GM12891 (cell line): ENCODE measurements at regions not wholly inside any gene's neighbourhood (a gene's known extent, or its start where the extent isn't known, plus 50 kb on each side); places are given as distances from the start of the nearest gene placed in this dataset.

Experiments used
- DNase-seq: peaks from one replicate; pipeline ENCODE4 v3.0.0; 2011; ENCODE audit warnings: low spot score; ENCODE audit not compliant: insufficient read length
- FAIRE-seq: peaks from 2 replicates; lab custom pipeline; 2011; peaks lifted over from hg19 to GRCh38; lab: Jason Lieb, UNC
- PAX5 ChIP-seq: IDR thresholded peaks from 2 replicates; pipeline ENCODE4 v1.6.1; 2011; ENCODE audit warnings: low read length, moderate library complexity, mild to moderate bottlenecking; ENCODE audit not compliant: insufficient read depth, severe bottlenecking
- POLR2A ChIP-seq: IDR thresholded peaks from 2 replicates; pipeline ENCODE4 v1.6.1; 2011; ENCODE audit warnings: low read depth, low read length, control low read depth
- POLR2AphosphoS5 ChIP-seq: IDR thresholded peaks from 2 replicates; pipeline ENCODE4 v1.6.1; 2011; ENCODE audit warnings: low read depth, low read length, control low read depth
- POU2F2 ChIP-seq: IDR thresholded peaks from 2 replicates; pipeline ENCODE4 v1.6.1; 2011; ENCODE audit warnings: low read depth, mild to moderate bottlenecking, control low read depth, low read length, moderate library complexity
- SPI1 ChIP-seq: IDR thresholded peaks from 2 replicates; pipeline ENCODE4 v1.6.1; 2011; ENCODE audit warnings: low read depth, low read length, control low read depth
- TAF1 ChIP-seq: IDR thresholded peaks from 2 replicates; pipeline ENCODE4 v1.6.1; 2011; ENCODE audit warnings: low read depth, low read length, control low read depth

DNA sequence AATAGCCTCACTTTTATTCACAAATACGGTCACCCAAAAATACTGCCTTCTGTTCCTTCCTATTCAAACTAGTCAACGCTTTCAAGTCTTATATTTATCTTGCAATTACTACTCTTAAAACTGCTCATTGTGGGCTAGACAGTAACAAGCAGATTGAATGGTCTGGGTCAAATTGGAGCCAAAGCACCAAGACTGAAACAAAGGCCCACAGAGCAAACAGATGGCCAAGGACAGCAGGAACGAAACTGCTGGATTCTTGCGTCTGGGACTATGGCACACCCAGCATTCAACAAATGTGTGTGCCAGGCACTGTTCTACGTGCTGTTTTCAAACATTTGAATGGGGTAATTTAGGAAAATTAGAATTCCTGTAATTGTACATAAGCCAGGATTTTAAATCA is 250.1 kb upstream of the PSMD7 start:
- no peak for TF ChIP-seq POLR2A
- no peak for TF ChIP-seq POU2F2
- TF ChIP-seq SPI1, result no peak
- TF ChIP-seq PAX5, result no peak
- FAIRE-seq (no peak), DNase-seq (no peak)

DNA sequence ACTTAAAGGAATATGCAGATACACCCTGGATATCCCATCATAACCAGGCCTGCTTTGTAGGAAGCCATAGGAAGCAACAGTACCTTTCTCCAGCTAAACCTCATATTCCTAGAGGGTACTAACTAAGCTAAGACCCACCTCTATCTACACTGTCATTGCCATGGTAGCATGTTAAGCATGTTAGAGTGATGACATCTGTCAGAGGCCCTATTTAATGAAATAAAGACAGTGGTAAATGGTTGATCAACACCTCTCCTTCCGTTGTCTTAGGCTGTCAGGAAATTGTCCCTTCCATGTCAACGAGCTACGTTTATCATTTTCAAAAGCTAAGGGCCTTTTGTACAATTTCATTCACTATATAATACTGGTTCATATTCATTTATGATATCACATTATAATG is 251.1 kb upstream of the PSMD7 start:
- TF ChIP-seq SPI1 (no peak), POU2F2 (no peak), POLR2AphosphoS5 (no peak), PAX5 (no peak), TAF1 (no peak), POLR2A (no peak)
- FAIRE-seq (no peak), DNase-seq (no peak)

DNA sequence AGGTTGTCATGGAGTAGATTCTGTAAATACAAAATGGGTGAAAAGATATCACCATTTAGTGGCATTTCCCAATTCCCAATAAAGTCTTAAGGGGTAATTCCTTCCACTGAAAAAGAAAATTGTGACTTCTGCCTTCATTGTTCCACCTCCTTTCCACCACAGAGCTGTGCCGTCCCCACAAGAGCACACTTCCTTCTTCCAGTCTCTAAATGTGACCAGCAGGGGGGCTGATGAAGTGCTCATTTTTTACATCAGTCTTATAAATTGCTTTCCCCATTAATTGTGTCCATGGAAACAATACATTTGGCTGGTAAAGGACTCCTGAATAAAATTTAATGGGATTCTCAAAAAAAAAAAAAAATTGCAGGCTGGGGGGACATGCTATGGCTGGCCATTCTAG is 260.8 kb upstream of the PSMD7 start:
- DNase-seq (peak; percentile 6), FAIRE-seq (no peak)
- no peak for TF ChIP-seq TAF1
- no peak for TF ChIP-seq POLR2A
- TF ChIP-seq POLR2AphosphoS5, result no peak
- peak; percentile 56 for TF ChIP-seq SPI1
- no peak for TF ChIP-seq PAX5
- no peak for TF ChIP-seq POU2F2

DNA sequence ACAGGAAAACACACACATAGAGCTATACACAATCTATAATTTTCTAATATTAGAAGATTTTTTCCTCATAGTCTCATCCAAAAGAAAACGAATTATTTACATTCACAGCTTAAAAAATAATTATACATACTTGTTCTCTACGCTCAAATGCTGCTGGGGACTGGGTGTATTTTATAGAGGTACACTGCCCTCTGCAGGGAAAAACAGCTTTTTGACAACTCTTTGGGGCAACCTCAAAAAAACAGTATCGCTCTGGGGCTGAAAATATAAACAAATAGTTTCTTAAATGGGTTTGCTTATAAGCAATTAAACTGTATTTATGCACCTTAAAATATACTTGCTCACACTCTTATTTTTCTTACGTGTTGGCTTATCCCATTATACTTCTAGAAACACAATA is 261.8 kb upstream of the PSMD7 start:
- DNase-seq, result no peak
- FAIRE-seq, result no peak
- no peak for TF ChIP-seq POLR2A
- no peak for TF ChIP-seq SPI1
- no peak for TF ChIP-seq POU2F2
- TF ChIP-seq POLR2AphosphoS5, result no peak
- no peak for TF ChIP-seq PAX5
- no peak for TF ChIP-seq TAF1

DNA sequence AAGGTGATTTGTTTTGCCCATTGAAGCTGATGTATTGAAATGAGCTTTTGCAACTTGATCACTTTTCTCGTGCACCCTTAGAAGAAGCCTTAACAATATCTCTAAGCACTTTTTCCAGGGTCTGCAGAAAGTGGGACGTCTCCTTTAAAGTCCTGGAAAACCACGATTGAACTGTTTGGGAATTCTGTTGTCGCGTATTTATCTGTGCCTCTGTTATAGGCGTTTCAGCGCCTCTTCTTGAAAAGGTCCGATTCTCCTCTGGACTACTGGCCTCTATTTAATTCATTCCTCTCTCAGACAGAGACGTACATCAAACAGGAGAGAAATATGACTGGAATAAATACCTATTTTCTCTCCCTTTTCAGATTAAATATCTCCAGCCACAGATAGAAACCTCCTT is 262.4 kb upstream of the PSMD7 start:
- no peak for DNase-seq
- no peak for FAIRE-seq
- no peak for TF ChIP-seq TAF1
- TF ChIP-seq POLR2A, result no peak
- no peak for TF ChIP-seq POU2F2
- no peak for TF ChIP-seq PAX5
- TF ChIP-seq POLR2AphosphoS5, result no peak
- no peak for TF ChIP-seq SPI1

DNA sequence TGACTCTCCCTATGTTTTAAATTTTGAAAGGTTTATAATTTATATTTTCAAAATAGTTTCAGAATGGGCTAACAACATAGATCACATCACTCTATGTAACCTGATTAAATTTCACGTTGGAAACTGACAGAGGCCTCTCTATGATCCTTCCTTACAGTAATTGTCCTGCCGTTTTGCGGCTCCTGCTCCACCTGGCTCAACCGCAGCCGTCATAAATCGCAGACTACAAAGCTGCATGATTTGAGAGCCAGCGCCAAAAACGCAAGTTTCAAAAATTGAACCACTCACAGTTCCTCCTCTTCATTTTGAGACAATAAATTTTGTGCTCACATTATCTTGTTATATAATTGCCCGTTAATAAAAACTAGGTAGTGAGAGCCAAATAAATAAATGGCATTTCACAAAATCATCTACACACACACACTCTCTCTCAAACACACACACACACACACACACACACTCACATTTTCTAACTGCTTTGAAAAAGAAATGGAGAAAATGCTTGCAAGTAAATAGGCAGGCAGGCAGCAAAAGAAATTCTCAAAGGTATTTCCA is 263.1 kb upstream of the PSMD7 start:
- DNase-seq (no peak), FAIRE-seq (no peak)
- TF ChIP-seq POU2F2 (no peak), SPI1 (no peak), POLR2AphosphoS5 (no peak), PAX5 (no peak), POLR2A (no peak)

DNA sequence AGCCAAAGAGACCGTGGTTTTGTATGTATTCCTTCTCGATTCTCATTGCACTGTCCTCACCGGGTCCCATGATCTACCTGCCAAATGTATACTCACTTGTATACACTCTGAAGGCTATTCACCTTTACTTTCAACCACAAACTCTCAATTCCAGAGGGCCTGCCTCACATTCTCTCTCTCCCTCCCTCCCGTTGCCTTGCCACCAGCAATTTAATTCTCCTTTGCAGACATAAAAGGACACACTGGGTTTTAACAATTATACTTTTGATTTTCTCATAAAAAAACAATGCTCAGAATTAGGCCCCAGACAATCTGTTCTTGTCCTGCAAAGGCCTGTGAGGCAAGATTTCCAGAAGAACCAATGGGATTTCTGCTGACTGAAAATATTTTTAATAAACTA is 265.1 kb upstream of the PSMD7 start:
- DNase-seq, result no peak
- no peak for TF ChIP-seq TAF1
- TF ChIP-seq SPI1, result no peak
- TF ChIP-seq POU2F2, result no peak
- TF ChIP-seq POLR2A, result no peak
- TF ChIP-seq POLR2AphosphoS5, result no peak
- TF ChIP-seq PAX5, result no peak
- FAIRE-seq, result no peak

DNA sequence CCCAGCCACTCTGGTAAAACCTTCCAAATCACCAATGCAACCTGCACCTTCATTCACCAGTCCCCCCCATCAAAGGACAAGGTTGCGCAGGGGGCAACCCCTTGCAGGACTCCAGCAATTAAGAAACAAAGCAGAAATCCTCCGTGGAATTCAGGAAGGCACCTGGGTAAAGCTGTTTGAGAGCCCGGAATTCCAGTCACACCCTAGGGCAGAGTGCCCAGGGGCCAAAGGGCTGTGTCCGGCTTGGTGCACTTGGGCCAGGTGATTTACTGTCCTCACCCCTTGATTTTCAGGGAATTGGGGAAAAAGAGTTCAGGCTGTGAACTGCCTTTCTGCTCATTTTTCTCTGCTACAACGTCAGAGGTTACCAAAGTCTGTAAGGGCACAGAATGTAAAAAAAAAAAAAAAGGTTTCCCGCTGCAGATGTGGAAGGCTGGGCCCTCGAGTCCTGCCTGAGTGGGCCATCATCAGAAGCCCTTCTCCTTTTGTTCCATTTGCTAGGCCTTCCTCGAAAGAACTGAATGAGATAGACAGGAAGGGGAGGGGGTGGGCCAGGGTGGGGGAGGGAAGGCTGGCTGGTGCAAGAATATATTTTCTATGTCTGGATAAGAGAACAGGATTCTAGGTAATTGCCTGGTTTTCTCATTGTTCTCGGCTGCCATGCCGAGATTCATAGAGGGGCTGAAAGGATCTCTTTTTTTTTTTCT is 266.5 kb upstream of the PSMD7 start:
- no peak for FAIRE-seq
- TF ChIP-seq PAX5 (no peak), TAF1 (no peak), SPI1 (no peak), POLR2A (no peak), POU2F2 (no peak)
- no peak for DNase-seq

DNA sequence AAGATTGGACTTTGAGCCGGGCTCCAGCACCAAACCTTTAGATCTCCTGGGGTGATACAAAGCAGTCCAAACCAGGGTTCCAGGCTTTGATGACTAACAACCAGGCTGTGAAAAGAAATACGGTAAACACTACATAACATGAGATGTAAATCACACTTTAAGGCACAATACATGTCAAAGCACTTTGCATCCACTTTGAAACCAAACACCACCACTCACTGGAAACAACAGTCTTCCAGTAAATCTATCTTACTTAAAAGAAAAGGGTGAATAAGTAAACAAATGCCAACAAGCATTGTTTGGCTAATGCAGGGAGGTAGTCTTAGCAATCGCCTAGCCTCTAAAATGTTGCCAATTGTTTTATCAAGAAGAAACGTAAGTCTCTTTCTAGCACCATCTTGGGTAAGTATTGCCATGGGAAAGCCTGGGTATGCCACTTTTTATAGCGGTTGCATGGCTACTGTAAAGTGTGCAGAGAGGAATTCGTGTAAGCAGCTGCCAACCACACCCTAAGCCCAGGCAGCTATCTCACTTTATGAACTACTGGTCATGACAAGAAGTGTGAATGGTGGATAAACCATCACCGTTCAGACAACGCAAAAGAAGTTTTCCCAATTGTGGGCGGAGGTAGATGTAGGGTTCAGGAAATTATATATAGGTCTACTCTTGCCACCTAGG is 267.4 kb upstream of the PSMD7 start:
- DNase-seq (no peak), FAIRE-seq (no peak)
- no peak for TF ChIP-seq POLR2AphosphoS5
- TF ChIP-seq POLR2A, result no peak
- TF ChIP-seq POU2F2, result no peak
- TF ChIP-seq PAX5, result no peak
- TF ChIP-seq TAF1, result no peak
- TF ChIP-seq SPI1, result no peak
